ENCODE measurements at regions not wholly inside any gene's neighbourhood (a gene's known extent, or its start where the extent isn't known, plus 50 kb on each side); places are given as distances from the start of the nearest gene placed in this dataset.

DNA sequence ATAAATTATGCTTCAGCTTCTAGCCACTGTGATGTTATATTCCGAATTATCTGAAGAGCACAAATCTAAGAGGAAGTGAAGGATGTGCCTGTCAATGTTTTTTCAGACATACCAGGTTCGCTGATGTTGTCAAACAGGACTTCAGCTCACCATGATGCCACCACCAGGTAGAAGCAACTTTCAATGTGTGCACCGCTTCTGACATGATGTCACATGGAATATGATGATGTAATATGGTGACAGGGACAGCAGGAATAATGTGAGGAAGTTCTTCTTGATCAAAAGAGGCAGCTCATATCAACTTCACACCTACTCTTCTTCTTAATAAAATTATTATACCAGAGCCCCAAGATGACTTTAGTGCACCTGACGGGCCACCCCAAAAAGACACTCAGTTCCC lies 893.2 kb downstream of the BCL11A start:
- FAIRE-seq (no peak), DNase-seq (ENCODE audit: low read depth in 1 of 2, low spot score in 2 of 2) (no peak)
- Histone ChIP-seq H4K91ac (replicated peaks; ENCODE audit: insufficient read length, low read length) (no peak overlapping the region), H3K4me1 (replicated peaks in 1 of 4; ENCODE audit: control insufficient read depth in 3 of 4, insufficient read depth in 4 of 4, low read length in 3 of 4) (peaks cover 2 to 15% (median 6%) of the 10 kb centered on the region in 4 experiments; a peak in 5 of 7 replicates), H3K56ac (replicated peaks; ENCODE audit: insufficient read length, low read depth, low read length) (no peak overlapping the region), H3K18ac (ENCODE audit: extremely low read depth, low read length) (no peak overlapping the region), H2BK20ac (ENCODE audit: low read length) (no peak overlapping the region), H2AFZ (ENCODE audit: low read length) (no peak overlapping the region), H2BK5ac (ENCODE audit: low read depth, low read length) (no peak overlapping the region), H3K36me3 (ENCODE audit: control insufficient read depth in 2 of 4, insufficient read depth in 4 of 4, low read length in 3 of 4) (no peaks in the 10 kb centered on the region), H3K14ac (ENCODE audit: insufficient read length) (no peak overlapping the region), H3K23ac (ENCODE audit: insufficient read length) (no peak overlapping the region), H3K23me2 (ENCODE audit: low read depth, low read length) (no peaks in the 10 kb centered on the region; the same call in 1 of the 2 replicates), H4K20me1 (replicated peaks in 1 of 2; ENCODE audit: control insufficient read depth in 1 of 2, insufficient read depth in 2 of 2, low read length in 2 of 2) (no peaks in the 10 kb centered on the region), H3K9me3 (ENCODE audit: insufficient read depth in 2 of 2, low read depth in 1 of 2, low read length in 1 of 2) (no peaks in the 10 kb centered on the region), H4K8ac (ENCODE audit: extremely low read depth, insufficient read depth, low read length) (no peak overlapping the region), H3K27me3 (replicated peaks in 1 of 4; ENCODE audit: control insufficient read depth in 3 of 4, extremely low read depth in 1 of 4, insufficient read depth in 3 of 4, low read length in 3 of 4) (no peaks in the 10 kb centered on the region), H3K4me2 (ENCODE audit: insufficient read depth in 1 of 2, low read depth in 2 of 2, low read length in 2 of 2) (no peak overlapping the region), H3K4me3 (ENCODE audit: extremely low read depth in 1 of 4, insufficient read depth in 2 of 4, low read depth in 3 of 4, low read length in 4 of 4) (no peak overlapping the region), H2BK15ac (ENCODE audit: low read length) (no peak overlapping the region), H3K9ac (replicated peaks in 1 of 4; ENCODE audit: extremely low read depth in 1 of 4, low read depth in 3 of 4, low read length in 3 of 4) (no peak overlapping the region), H3K79me2 (ENCODE audit: control insufficient read depth in 1 of 2, insufficient read depth in 2 of 2, low read length in 2 of 2) (no peaks in the 10 kb centered on the region), H3K4ac (replicated peaks; ENCODE audit: insufficient read length, low read depth, low read length) (no peak overlapping the region), H2AK5ac (ENCODE audit: low read depth, low read length) (no peak overlapping the region), H2BK120ac (replicated peaks; ENCODE audit: low read depth, low read length) (no peak overlapping the region), H3K79me1 (ENCODE audit: low read depth, low read length) (no peaks in the 10 kb centered on the region), H3K27ac (ENCODE audit: low read depth, low read length) (no peak overlapping the region), H2BK12ac (ENCODE audit: low read depth, low read length) (no peak overlapping the region), H4K5ac (ENCODE audit: insufficient read length, low read depth, low read length) (no peak overlapping the region)
- CTCF ChIA-PET (ENCODE audit: partially characterized antibody): interaction anchor here (0.6 to 1.4 kb wide), 3 partner anchors 9 to 1015 kb away, joined by 3 to 4 read pairs (median 3); no protein-coding TSS in a partner anchor
- POLR2A ChIA-PET (ENCODE audit: partially characterized antibody): interaction anchor here (0.7 kb wide), 1 partner anchor 15 kb away, joined by 3 read pairs; no protein-coding TSS in a partner anchor
- WGBS, 2 experiments (ENCODE audit: extremely low coverage in 1 of 2, insufficient coverage in 1 of 2, insufficient read length in 1 of 2, insufficient replicate concordance in 2 of 2, low coverage in 1 of 2, low lambda C conversion rate in 2 of 2, missing lambda C conversion rate in 1 of 2): 90% methylated on average over 4 of the region's 4 CpGs; no CpG with 5 or more reads in 1 of the 2 experiments
- TF ChIP-seq EZH2 (IDR thresholded peaks at IDR 0.05; ENCODE audit: low read depth, low read length, severe bottlenecking) (no peak), EP300 (IDR thresholded peaks at IDR 0.05; ENCODE audit: borderline replicate concordance in 1 of 2, low read depth in 2 of 2, low read length in 2 of 2) (no peak), SIRT6 (IDR thresholded peaks at IDR 0.05; ENCODE audit: low read length) (no peak), SP2 (IDR thresholded peaks at IDR 0.05; ENCODE audit: low read length) (no peak), RAD21 (IDR thresholded peaks at IDR 0.05 in 1 of 2, conservative IDR thresholded peaks at IDR 0.05 in 1 of 2; ENCODE audit: low read depth in 2 of 2, low read length in 2 of 2) (no peak), GTF2F1 (IDR thresholded peaks at IDR 0.05; ENCODE audit: borderline replicate concordance, low read depth, low read length) (no peak), RFX5 (IDR thresholded peaks at IDR 0.05; ENCODE audit: borderline replicate concordance, low read depth, low read length) (no peak), SUZ12 (IDR thresholded peaks at IDR 0.05; ENCODE audit: low read length) (no peak), TEAD4 (IDR thresholded peaks at IDR 0.05; ENCODE audit: low read depth, low read length) (no peak), CTBP2 (IDR thresholded peaks at IDR 0.05; ENCODE audit: borderline replicate concordance, insufficient read depth, insufficient read length, low read length) (no peak), KDM4A (IDR thresholded peaks at IDR 0.05; ENCODE audit: low read depth, low read length, severe bottlenecking) (no peak), CREB1 (IDR thresholded peaks at IDR 0.05) (no peak), MAFK (IDR thresholded peaks at IDR 0.05; ENCODE audit: low read depth, low read length) (no peak)
- TF ChIP-seq, protein P1, sequence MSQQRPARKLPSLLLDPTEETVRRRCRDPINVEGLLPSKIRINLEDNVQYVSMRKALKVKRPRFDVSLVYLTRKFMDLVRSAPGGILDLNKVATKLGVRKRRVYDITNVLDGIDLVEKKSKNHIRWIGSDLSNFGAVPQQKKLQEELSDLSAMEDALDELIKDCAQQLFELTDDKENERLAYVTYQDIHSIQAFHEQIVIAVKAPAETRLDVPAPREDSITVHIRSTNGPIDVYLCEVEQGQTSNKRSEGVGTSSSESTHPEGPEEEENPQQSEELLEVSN (IDR thresholded peaks at IDR 0.05): no peak
